PFSK-1 (cell line): ENCODE measurements at regions not wholly inside any gene's neighbourhood (a gene's known extent, or its start where the extent isn't known, plus 50 kb on each side); places are given as distances from the start of the nearest gene placed in this dataset.

Source experiments
- FOXP2 ChIP-seq: optimal IDR thresholded peaks from 2 replicates; pipeline ENCODE3; 2011; ENCODE audit warnings: borderline replicate concordance, control low read depth, inconsistent platforms; ENCODE audit not compliant: insufficient read depth; ENCODE audit errors: extremely low read length, extremely low read depth
- POLR2AphosphoS5 ChIP-seq: IDR thresholded peaks from 2 replicates; pipeline ENCODE4 v1.6.1; 2012; ENCODE audit warnings: low read depth, mild to moderate bottlenecking, control low read depth, low read length, moderate library complexity
- SIN3A ChIP-seq: IDR thresholded peaks from 2 replicates; pipeline ENCODE4 v1.6.1; 2012; ENCODE audit warnings: mild to moderate bottlenecking, low read length, moderate library complexity, borderline replicate concordance; ENCODE audit not compliant: insufficient read depth
- TAF1 ChIP-seq: IDR thresholded peaks from 2 replicates; pipeline ENCODE4 v1.6.1; 2012; ENCODE audit warnings: low read length, control low read depth, borderline replicate concordance; ENCODE audit not compliant: insufficient read depth
- TF ChIP-seq, protein P1 (sequence below), 2 experiments: IDR thresholded peaks; 2 replicates each; pipeline versions ENCODE4 v1.6.1 to v1.8.0; 2011 to 2012; ENCODE audit warnings: low read depth in 2 of 2, low read length in 2 of 2, control low read depth in 1 of 2, inconsistent platforms in 1 of 2, mild to moderate bottlenecking in 1 of 2, moderate library complexity in 1 of 2; ENCODE audit not compliant: insufficient read depth in 1 of 2

DNA sequence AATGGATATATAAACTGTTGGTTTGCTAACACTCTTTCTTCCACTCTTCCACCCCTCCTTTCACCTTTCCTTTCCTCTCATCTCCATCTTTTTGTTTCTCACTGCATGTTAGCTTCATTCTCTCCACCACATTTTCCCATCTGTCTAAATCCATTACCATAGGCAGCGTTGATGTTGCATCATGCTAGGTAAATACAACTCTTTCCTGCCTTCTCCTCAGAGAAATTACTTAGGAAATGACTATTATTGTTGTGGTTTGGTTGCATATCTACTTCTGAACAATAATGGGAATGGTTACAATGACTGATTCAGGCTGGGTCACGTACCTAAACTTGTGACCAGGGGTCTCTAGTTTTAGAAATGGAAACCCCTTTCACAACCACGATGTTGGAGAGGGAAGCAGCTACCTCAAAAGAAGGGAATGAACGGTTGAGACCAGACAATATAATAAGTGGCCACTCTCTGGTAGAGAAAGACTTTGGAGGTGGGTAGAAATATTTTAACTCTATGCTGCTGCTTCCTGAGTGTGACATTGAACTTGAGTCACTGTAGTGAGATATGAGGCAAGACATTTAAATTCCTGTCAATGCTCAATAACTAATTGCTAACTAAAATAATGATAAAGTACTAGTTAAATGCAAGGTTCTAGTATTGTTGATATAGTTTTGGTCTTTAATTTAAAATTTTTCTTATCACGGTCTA lies 314.1 kb upstream of the TGFBR2 start:
- TF ChIP-seq TAF1 (no peak), POLR2AphosphoS5 (no peak; the same call in 1 of the 2 replicates), SIN3A (no peak), FOXP2 (no peak)
- TF ChIP-seq, protein P1, sequence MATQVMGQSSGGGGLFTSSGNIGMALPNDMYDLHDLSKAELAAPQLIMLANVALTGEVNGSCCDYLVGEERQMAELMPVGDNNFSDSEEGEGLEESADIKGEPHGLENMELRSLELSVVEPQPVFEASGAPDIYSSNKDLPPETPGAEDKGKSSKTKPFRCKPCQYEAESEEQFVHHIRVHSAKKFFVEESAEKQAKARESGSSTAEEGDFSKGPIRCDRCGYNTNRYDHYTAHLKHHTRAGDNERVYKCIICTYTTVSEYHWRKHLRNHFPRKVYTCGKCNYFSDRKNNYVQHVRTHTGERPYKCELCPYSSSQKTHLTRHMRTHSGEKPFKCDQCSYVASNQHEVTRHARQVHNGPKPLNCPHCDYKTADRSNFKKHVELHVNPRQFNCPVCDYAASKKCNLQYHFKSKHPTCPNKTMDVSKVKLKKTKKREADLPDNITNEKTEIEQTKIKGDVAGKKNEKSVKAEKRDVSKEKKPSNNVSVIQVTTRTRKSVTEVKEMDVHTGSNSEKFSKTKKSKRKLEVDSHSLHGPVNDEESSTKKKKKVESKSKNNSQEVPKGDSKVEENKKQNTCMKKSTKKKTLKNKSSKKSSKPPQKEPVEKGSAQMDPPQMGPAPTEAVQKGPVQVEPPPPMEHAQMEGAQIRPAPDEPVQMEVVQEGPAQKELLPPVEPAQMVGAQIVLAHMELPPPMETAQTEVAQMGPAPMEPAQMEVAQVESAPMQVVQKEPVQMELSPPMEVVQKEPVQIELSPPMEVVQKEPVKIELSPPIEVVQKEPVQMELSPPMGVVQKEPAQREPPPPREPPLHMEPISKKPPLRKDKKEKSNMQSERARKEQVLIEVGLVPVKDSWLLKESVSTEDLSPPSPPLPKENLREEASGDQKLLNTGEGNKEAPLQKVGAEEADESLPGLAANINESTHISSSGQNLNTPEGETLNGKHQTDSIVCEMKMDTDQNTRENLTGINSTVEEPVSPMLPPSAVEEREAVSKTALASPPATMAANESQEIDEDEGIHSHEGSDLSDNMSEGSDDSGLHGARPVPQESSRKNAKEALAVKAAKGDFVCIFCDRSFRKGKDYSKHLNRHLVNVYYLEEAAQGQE (IDR thresholded peaks at IDR 0.05; ENCODE audit: insufficient read depth in 1 of 2, low read depth in 2 of 2, low read length in 2 of 2), result 0 out of 4 replicates have a peak, but pooled peaks of 1 of the 2 experiments have one; percentile 33

DNA sequence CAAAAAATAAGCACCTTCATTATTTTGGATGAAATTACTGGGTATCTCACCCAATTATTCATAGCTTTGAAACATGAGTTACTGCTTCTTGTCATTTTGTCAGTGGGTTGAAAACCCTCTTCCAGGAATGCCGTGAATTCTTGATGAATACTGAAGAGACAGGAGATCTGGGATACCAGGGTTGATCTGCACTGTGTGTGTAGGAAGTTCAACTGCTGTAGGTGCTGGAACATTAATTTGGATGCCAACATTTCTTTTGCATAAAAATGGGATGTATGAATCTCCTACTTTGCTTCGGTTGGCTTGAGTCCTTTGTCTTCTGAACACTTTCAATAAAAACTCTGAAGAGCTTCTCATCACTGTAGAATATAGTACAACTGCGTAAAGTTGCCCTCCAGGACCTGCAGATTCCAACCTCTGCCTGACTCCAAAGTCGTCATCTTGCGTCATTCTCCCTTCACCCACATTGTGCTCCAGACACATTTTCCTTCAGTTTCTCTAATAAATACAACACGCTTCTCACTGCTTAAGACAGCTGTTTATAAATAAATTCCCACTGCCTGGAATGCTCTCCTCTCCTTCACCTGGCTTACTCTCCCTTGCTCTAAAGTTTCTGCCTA lies 312.7 kb upstream of the TGFBR2 start:
- no peak for TF ChIP-seq POLR2AphosphoS5
- TF ChIP-seq SIN3A, result no peak
- no peak for TF ChIP-seq TAF1
- no peak for TF ChIP-seq FOXP2
- TF ChIP-seq, protein P1 (IDR thresholded peaks at IDR 0.05; ENCODE audit: insufficient read depth in 1 of 2, low read depth in 2 of 2, low read length in 2 of 2), result no peak

DNA sequence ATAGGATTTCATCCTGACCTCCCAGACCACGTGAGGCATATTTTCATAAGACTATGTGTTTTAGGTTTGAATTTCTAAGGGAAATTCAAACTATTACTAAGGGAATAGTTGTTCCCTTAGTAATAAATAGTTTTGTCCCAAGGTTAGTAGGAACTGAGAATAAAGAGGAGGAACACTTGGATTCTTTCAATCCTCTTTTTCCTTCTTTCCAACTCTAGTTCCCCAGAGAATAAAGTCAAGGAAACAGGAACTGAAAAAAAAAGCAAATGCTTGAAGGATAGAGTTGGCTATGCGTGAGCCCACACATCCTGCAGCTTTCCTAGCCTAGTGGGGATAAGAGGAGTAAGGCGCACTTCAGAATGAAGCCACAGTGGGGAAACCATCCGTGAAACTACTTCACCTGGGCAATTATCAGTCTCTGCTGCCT lies 312.1 kb upstream of the TGFBR2 start:
- TF ChIP-seq POLR2AphosphoS5, result no peak
- no peak for TF ChIP-seq FOXP2
- TF ChIP-seq SIN3A, result no peak
- TF ChIP-seq TAF1, result no peak
- TF ChIP-seq, protein P1 (IDR thresholded peaks at IDR 0.05; ENCODE audit: insufficient read depth in 1 of 2, low read depth in 2 of 2, low read length in 2 of 2), result no peak

DNA sequence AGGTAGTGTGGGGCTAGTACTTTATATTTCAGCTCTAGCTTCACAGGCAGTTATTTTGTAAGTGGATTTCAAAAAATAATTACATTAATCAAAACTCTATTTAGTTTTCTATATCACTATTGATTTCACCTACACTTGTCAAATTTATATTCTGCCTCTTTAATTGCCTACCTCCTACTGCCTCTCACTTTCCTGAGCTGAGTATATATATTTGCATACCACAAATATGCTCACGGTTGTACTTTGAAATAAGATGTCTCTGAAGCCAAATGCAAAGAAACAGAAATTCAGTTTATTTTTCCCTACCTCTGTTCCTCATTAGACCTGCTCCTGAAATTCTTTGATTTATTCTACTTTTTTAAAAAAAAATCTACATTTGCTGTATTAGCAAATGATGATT lies 309.3 kb upstream of the TGFBR2 start:
- TF ChIP-seq FOXP2 (no peak), SIN3A (no peak), TAF1 (no peak), POLR2AphosphoS5 (no peak)
- TF ChIP-seq, protein P1 (IDR thresholded peaks at IDR 0.05; ENCODE audit: insufficient read depth in 1 of 2, low read depth in 2 of 2, low read length in 2 of 2), result no peak
